CD14-positive monocyte (primary cell): ENCODE measurements at regions not wholly inside any gene's neighbourhood (a gene's known extent, or its start where the extent isn't known, plus 50 kb on each side); places are given as distances from the start of the nearest gene placed in this dataset.

ENCODE experiments used
- DNase-seq, 3 donors: peaks; one replicate each; pipeline ENCODE4 v3.0.0-alpha.2; 2011 to 2022
- H2AFZ ChIP-seq: 2 replicates; pipeline ENCODE4 v1.6.0; 2012; ENCODE audit warnings: mild to moderate bottlenecking, low read depth, low read length, inconsistent platforms; ENCODE audit not compliant: insufficient read depth, poor library complexity, severe bottlenecking
- H3K27ac ChIP-seq, 2 donors: 1 replicate in 1 of 2; 2 replicates in 1 of 2; pipeline ENCODE4 v1.5.1; 2012 to 2013; ENCODE audit warnings: low read length in 2 of 2, control low read depth in 1 of 2, inconsistent platforms in 1 of 2, low read depth in 1 of 2, mild to moderate bottlenecking in 1 of 2
- H3K27me3 ChIP-seq, 2 donors: one replicate each; pipeline versions ENCODE4 v1.6.0 to v1.6.1; 2011 to 2013; ENCODE audit warnings: low read length in 2 of 2; ENCODE audit not compliant: control insufficient read depth in 2 of 2, insufficient read depth in 2 of 2
- H3K36me3 ChIP-seq, 2 donors: replicated peaks in 1 of 2; 1 replicate in 1 of 2; 2 replicates in 1 of 2; pipeline versions ENCODE4 v1.5.1 to v1.6.1; 2012 to 2013; ENCODE audit warnings: low read length in 2 of 2, control low read depth in 1 of 2, inconsistent platforms in 1 of 2, mild to moderate bottlenecking in 1 of 2; ENCODE audit not compliant: insufficient read depth in 2 of 2, control insufficient read depth in 1 of 2
- H3K4me1 ChIP-seq, 2 donors: 1 replicate in 1 of 2; 2 replicates in 1 of 2; pipeline versions ENCODE4 v1.5.1 to v1.6.1; 2012 to 2013; ENCODE audit warnings: low read length in 2 of 2, control low read depth in 1 of 2, inconsistent platforms in 1 of 2, mild to moderate bottlenecking in 1 of 2, moderate library complexity in 1 of 2; ENCODE audit not compliant: insufficient read depth in 2 of 2, control insufficient read depth in 1 of 2
- H3K4me2 ChIP-seq: replicated peaks from 2 replicates; pipeline ENCODE3; 2012; ENCODE audit warnings: low read length, moderate library complexity, mild to moderate bottlenecking; ENCODE audit not compliant: poor library complexity, severe bottlenecking; ENCODE audit errors: extremely low read depth
- H3K4me3 ChIP-seq, 3 experiments: fragments of 200-600 bp in 1 of 3; sonication (generic) in 1 of 3; replicated peaks in 1 of 3; 1 replicate in 2 of 3; 2 replicates in 1 of 3; pipeline ENCODE4 v1.5.1; 2011 to 2013; ENCODE audit warnings: low read length in 3 of 3, mild to moderate bottlenecking in 3 of 3, control low read depth in 2 of 3, low read depth in 2 of 3, inconsistent platforms in 1 of 3, moderate library complexity in 1 of 3
- H3K79me2 ChIP-seq: 2 replicates; pipeline ENCODE4 v1.6.0; 2012; ENCODE audit warnings: mild to moderate bottlenecking, control low read depth, inconsistent platforms, low read length, moderate library complexity; ENCODE audit not compliant: insufficient read depth
- H3K9ac ChIP-seq: 2 replicates; pipeline ENCODE4 v1.6.0; 2017; ENCODE audit warnings: low read length, mild to moderate bottlenecking; ENCODE audit not compliant: insufficient read depth, poor library complexity, severe bottlenecking
- H3K9me3 ChIP-seq, 2 donors: replicated peaks in 1 of 2; 1 replicate in 1 of 2; 2 replicates in 1 of 2; pipeline versions ENCODE4 v1.5.1 to v1.6.1; 2012 to 2013; ENCODE audit warnings: low read length in 2 of 2, control low read depth in 1 of 2; ENCODE audit not compliant: control insufficient read depth in 1 of 2, insufficient read depth in 1 of 2
- H4K20me1 ChIP-seq: 2 replicates; pipeline ENCODE4 v1.6.0; 2012; ENCODE audit warnings: mild to moderate bottlenecking, low read length, control low read depth, moderate library complexity; ENCODE audit not compliant: insufficient read depth
- H3K27ac Mint-ChIP-seq, 7 donors: one replicate each; pipeline ENCODE4 v1.8.0; 2020; ENCODE audit warnings: mild to moderate bottlenecking in 7 of 7, mixed read lengths in 7 of 7, moderate library complexity in 6 of 7, inconsistent platforms in 2 of 7
- H3K27me3 Mint-ChIP-seq, 3 donors: one replicate each; pipeline ENCODE4 v1.8.0; 2021 to 2022; ENCODE audit warnings: low read depth in 3 of 3, mild to moderate bottlenecking in 3 of 3, mixed read lengths in 3 of 3, moderate library complexity in 3 of 3, inconsistent platforms in 1 of 3
- H3K36me3 Mint-ChIP-seq, 2 donors: one replicate each; pipeline ENCODE4 v1.8.0; 2020; ENCODE audit warnings: mixed read lengths in 2 of 2, inconsistent platforms in 1 of 2, mild to moderate bottlenecking in 1 of 2
- H3K4me1 Mint-ChIP-seq: one replicate; pipeline ENCODE4 v1.8.0; 2020; ENCODE audit warnings: mild to moderate bottlenecking, mixed read lengths
- H3K4me3 Mint-ChIP-seq, 2 donors: one replicate each; pipeline ENCODE4 v1.8.0; 2020; ENCODE audit warnings: mild to moderate bottlenecking in 2 of 2, mixed read lengths in 2 of 2, moderate library complexity in 1 of 2
- H3K9me3 Mint-ChIP-seq, 7 donors: one replicate each; pipeline ENCODE4 v1.8.0; 2020 to 2022; ENCODE audit warnings: mixed read lengths in 7 of 7, mild to moderate bottlenecking in 6 of 7, moderate library complexity in 6 of 7, inconsistent platforms in 2 of 7
- CTCF ChIP-seq: fragments of 200-600 bp; IDR thresholded peaks from one replicate; pipeline ENCODE4 v1.8.0; 2022; ENCODE audit warnings: antibody characterized with exemption, mild to moderate bottlenecking
- WGBS: methylation state at CpG from one replicate; pipeline ENCODE4 v1.1.5; 2013; ENCODE audit warnings: missing lambda C conversion rate; ENCODE audit not compliant: insufficient coverage; 5-methylcytosine and 5-hydroxymethylcytosine counted together
- intact Hi-C, 2 donors: fragments of 100-400 bp; cut with micrococcal nuclease; formaldehyde crosslinking; loops; one replicate each; pipeline versions ENCODE4 v1.15.0 to v1.15.1; 2023

GRCh38 chr3:73120710-73121109, 59.3 kb downstream of the EBLN2 start:
- DNase-seq: no peak
- Histone ChIP-seq H3K4me1 (no peaks in the 10 kb centered on the region), H2AFZ (no peak overlapping the region), H3K9ac (no peak overlapping the region), H3K27me3 (peaks cover 0 to 2% of the 10 kb centered on the region in 2 donors), H3K9me3 (no peaks in the 10 kb centered on the region), H3K27ac (no peak overlapping the region), H3K36me3 (no peaks in the 10 kb centered on the region), H3K79me2 (no peaks in the 10 kb centered on the region), H3K4me3 (no peak overlapping the region), H4K20me1 (no peaks in the 10 kb centered on the region), H3K4me2 (no peak overlapping the region)
- 100% methylated on average over 1 of the region's 1 CpG for WGBS
- Mint-ChIP-seq H3K9me3 (peaks cover 0 to 4% (median 2%) of the 10 kb centered on the region in 7 donors), H3K27ac (no peak overlapping the region), H3K4me1 (no peaks in the 10 kb centered on the region), H3K36me3 (no peaks in the 10 kb centered on the region), H3K4me3 (no peak overlapping the region), H3K27me3 (peaks cover 1 to 3% (median 2%) of the 10 kb centered on the region in 3 donors)
- intact Hi-C loops: no loop called here
- TF ChIP-seq CTCF: no peak

DNA sequence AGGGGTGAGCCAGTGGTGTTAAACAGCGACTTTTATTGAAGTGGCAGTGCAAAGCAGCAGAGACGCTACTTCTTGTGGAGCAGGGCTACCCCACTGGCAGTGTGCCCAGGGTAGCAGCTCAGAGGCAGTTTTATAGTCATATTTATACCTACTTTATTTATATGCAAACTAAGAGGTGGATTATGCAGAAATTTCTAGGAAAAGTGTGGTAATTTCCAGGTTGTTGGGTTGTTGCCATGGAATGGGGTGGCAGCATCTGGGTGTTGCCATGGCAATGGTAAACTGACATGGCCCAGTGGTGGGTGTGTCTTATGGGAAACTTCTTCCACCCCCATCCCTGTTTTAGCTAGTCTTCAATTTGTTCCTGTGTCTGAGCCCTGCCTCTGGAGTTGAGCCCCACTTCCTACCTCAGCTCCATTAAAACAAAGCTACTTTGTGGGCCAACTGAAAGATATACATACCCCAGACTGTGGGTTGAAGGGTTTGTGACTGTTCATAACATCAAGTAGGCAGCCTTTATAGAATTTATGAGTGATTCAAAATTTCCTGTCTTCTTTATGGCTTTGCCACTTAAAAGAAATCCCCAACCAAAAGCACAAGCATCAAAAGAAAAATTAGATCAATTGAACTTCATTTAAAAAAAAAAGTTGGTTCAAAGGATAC, 60.3 kb downstream of the EBLN2 start:
- peaks cover 0 to 4% (median 2%) of the 10 kb centered on the region in 7 donors for H3K9me3 Mint-ChIP-seq
- Histone ChIP-seq H3K4me3 (no peak overlapping the region), H3K9me3 (no peaks in the 10 kb centered on the region), H2AFZ (no peak overlapping the region), H3K27me3 (peaks cover 0 to 2% of the 10 kb centered on the region in 2 donors), H3K79me2 (no peaks in the 10 kb centered on the region), H3K9ac (no peak overlapping the region), H3K4me2 (no peak overlapping the region), H4K20me1 (no peaks in the 10 kb centered on the region), H3K27ac (no peak overlapping the region), H3K4me1 (no peaks in the 10 kb centered on the region), H3K36me3 (no peaks in the 10 kb centered on the region)
- no peak overlapping the region for H3K4me3 Mint-ChIP-seq
- intact Hi-C loops: no loop called here
- no peak for TF ChIP-seq CTCF
- H3K27me3 Mint-ChIP-seq: peaks cover 1 to 3% (median 2%) of the 10 kb centered on the region in 3 donors
- H3K27ac Mint-ChIP-seq: no peak overlapping the region
- no peak for DNase-seq
- WGBS: 100% methylated on average over 1 of the region's 2 CpGs
- H3K36me3 Mint-ChIP-seq: no peaks in the 10 kb centered on the region
- H3K4me1 Mint-ChIP-seq: no peaks in the 10 kb centered on the region
